IMR-90 (cell line): ENCODE measurements at regions not wholly inside any gene's neighbourhood (a gene's known extent, or its start where the extent isn't known, plus 50 kb on each side); places are given as distances from the start of the nearest gene placed in this dataset.

Experiments
- ATAC-seq: fragments of 200-7000 bp; cut with Tn5 transposase; 2 replicates; pipeline ENCODE4 v1.9.1; 2020; ENCODE audit warnings: low read depth, mild to moderate bottlenecking, moderate library complexity
- BruUV-seq: library from RNA; stranded (reverse); fragments of 400-500 nt; replicated peaks from 2 replicates; lab custom pipeline; 2021; lab: Mats Ljungman, UMichigan
- CTCF ChIA-PET: fragments of 300-600 bp; formaldehyde crosslinking; extraction: SDS; loops from one replicate; lab custom pipeline; 2021; ENCODE audit warnings: antibody characterized with exemption; lab: Yijun Ruan, JAX
- POLR2A ChIA-PET: fragments of 300-600 bp; sonication (Branson Sonifier 250); formaldehyde crosslinking; loops from one replicate; lab custom pipeline; 2022; ENCODE audit warnings: antibody characterized with exemption; ENCODE audit not compliant: unreplicated experiment; lab: Charles Lee
- DNase-seq: peaks from one replicate; pipeline ENCODE4 v3.0.0; 2013
- H2AFZ ChIP-seq: replicated peaks from 2 replicates; pipeline ENCODE3; 2013; ENCODE audit warnings: low read length, mild to moderate bottlenecking; ENCODE audit not compliant: poor library complexity
- H2AK5ac ChIP-seq: 2 replicates; pipeline ENCODE4 v1.6.1; 2013; ENCODE audit warnings: low read depth, low read length, inconsistent platforms
- H2AK9ac ChIP-seq: replicated peaks from 2 replicates; pipeline ENCODE3; 2013; ENCODE audit warnings: mild to moderate bottlenecking, low read depth, low read length, moderate library complexity; ENCODE audit not compliant: poor library complexity
- H2BK120ac ChIP-seq: 2 replicates; pipeline ENCODE4 v1.6.1; 2013; ENCODE audit warnings: low read depth, low read length, inconsistent platforms
- H2BK15ac ChIP-seq: 3 replicates; pipeline ENCODE4 v1.6.1; 2013; ENCODE audit warnings: low read depth, low read length, inconsistent platforms
- H2BK20ac ChIP-seq: 2 replicates; pipeline ENCODE4 v1.6.1; 2013; ENCODE audit warnings: low read depth, mild to moderate bottlenecking, inconsistent platforms, low read length, moderate library complexity
- H2BK5ac ChIP-seq: 2 replicates; pipeline ENCODE4 v1.6.1; 2013; ENCODE audit warnings: mild to moderate bottlenecking, low read depth, low read length, inconsistent platforms; ENCODE audit not compliant: poor library complexity, severe bottlenecking
- H3K14ac ChIP-seq: replicated peaks from 2 replicates; pipeline ENCODE4 v1.6.1; 2013; ENCODE audit warnings: low read depth, low read length, inconsistent platforms
- H3K18ac ChIP-seq: 2 replicates; pipeline ENCODE4 v1.6.1; 2013; ENCODE audit warnings: low read depth, low read length, control low read depth
- H3K23ac ChIP-seq: 2 replicates; pipeline ENCODE4 v1.6.1; 2013; ENCODE audit warnings: low read depth, low read length, inconsistent platforms
- H3K27ac ChIP-seq: 2 replicates; pipeline ENCODE4 v1.5.1; 2013; ENCODE audit warnings: mild to moderate bottlenecking, control low read depth, low read length; ENCODE audit not compliant: insufficient read depth
- H3K27me3 ChIP-seq: 2 replicates; pipeline ENCODE4 v1.6.1; 2013; ENCODE audit warnings: low read length; ENCODE audit not compliant: control insufficient read depth, insufficient read depth
- H3K36me3 ChIP-seq: 2 replicates; pipeline ENCODE4 v1.6.1; 2013; ENCODE audit warnings: low read length, mixed read lengths; ENCODE audit not compliant: control insufficient read depth, insufficient read depth
- H3K4ac ChIP-seq: 2 replicates; pipeline ENCODE4 v1.6.1; 2013; ENCODE audit warnings: low read depth, low read length, inconsistent platforms
- H3K4me1 ChIP-seq: 2 replicates; pipeline ENCODE4 v1.6.1; 2013; ENCODE audit warnings: low read length, mixed read lengths; ENCODE audit not compliant: control insufficient read depth, insufficient read depth
- H3K4me2 ChIP-seq: 2 replicates; pipeline ENCODE4 v1.6.1; 2013; ENCODE audit warnings: low read depth, mild to moderate bottlenecking, control low read depth, low read length, moderate library complexity
- H3K4me3 ChIP-seq: 2 replicates; pipeline ENCODE4 v1.5.1; 2013; ENCODE audit warnings: low read depth, mild to moderate bottlenecking, control low read depth, low read length, moderate library complexity; ENCODE audit not compliant: insufficient read depth
- H3K56ac ChIP-seq: 2 replicates; pipeline ENCODE4 v1.6.1; 2013; ENCODE audit warnings: low read length, inconsistent platforms; ENCODE audit not compliant: insufficient read depth; ENCODE audit errors: extremely low read depth
- H3K79me1 ChIP-seq, 2 experiments: 2 replicates each; pipeline ENCODE4 v1.6.1; 2013; ENCODE audit warnings: low read length in 2 of 2, inconsistent platforms in 1 of 2, low read depth in 1 of 2
- H3K9ac ChIP-seq: 2 replicates; pipeline ENCODE4 v1.6.1; 2013; ENCODE audit warnings: low read depth, low read length, control low read depth
- H3K9me1 ChIP-seq: 2 replicates; pipeline ENCODE4 v1.6.1; 2013; ENCODE audit warnings: low read length, inconsistent platforms; ENCODE audit not compliant: insufficient read depth
- H3K9me3 ChIP-seq: 2 replicates; pipeline ENCODE4 v1.6.1; 2013; ENCODE audit warnings: low read length; ENCODE audit not compliant: control insufficient read depth, insufficient read depth
- H4K20me1 ChIP-seq: 2 replicates; pipeline ENCODE4 v1.6.1; 2013; ENCODE audit warnings: low read length, inconsistent platforms; ENCODE audit not compliant: insufficient read depth
- H4K5ac ChIP-seq: 2 replicates; pipeline ENCODE4 v1.6.1; 2013; ENCODE audit warnings: mild to moderate bottlenecking, low read depth, low read length, control low read depth
- H4K8ac ChIP-seq, 2 experiments: 2 replicates each; pipeline ENCODE4 v1.6.1; 2013; ENCODE audit warnings: low read depth in 2 of 2, low read length in 2 of 2, control low read depth in 1 of 2, inconsistent platforms in 1 of 2
- H4K91ac ChIP-seq: 2 replicates; pipeline ENCODE4 v1.6.1; 2013; ENCODE audit warnings: low read depth, low read length, inconsistent platforms; ENCODE audit not compliant: insufficient read depth
- CEBPB ChIP-seq: IDR thresholded peaks from 2 replicates; pipeline ENCODE4 v1.6.1; 2012; ENCODE audit warnings: low read depth, low read length, improper control_type of control experiment
- MAFK ChIP-seq: IDR thresholded peaks from 2 replicates; pipeline ENCODE4 v1.6.1; 2012; ENCODE audit warnings: low read depth, low read length, improper control_type of control experiment
- WGBS, 2 experiments: methylation state at CpG; one replicate each; pipeline versions ENCODE4 v1.1.5 to v1.1.7; 2013; ENCODE audit warnings: missing lambda C conversion rate in 2 of 2; ENCODE audit not compliant: insufficient read length in 1 of 2; ENCODE audit errors: extremely low coverage in 2 of 2; 5-methylcytosine and 5-hydroxymethylcytosine counted together
- dilution Hi-C: fragments of 300-500 bp; cut with HindIII; formaldehyde crosslinking; loops from one replicate; pipeline ENCODE4 v1.14.3; 2018; ENCODE audit warnings: low sequenced_read_pairs; ENCODE audit not compliant: unreplicated experiment
- in situ Hi-C: fragments of 300-500 bp; cut with MboI; formaldehyde crosslinking; loops from 3 replicates; pipeline ENCODE4 v1.14.3; 2019; ENCODE audit warnings: low sequenced_read_pairs, inconsistent platforms, mixed read lengths
- intact Hi-C: fragments of 100-400 bp; cut with micrococcal nuclease; formaldehyde crosslinking; loops from 2 replicates; pipeline ENCODE4 v1.10.0; 2022

- Histone ChIP-seq H3K27me3 (no peaks in the 10 kb centered on the region), H3K18ac (peak overlapping the region; percentile 91; the same call in 1 of the 2 replicates), H2AK5ac (0 out of 2 replicates have a peak overlapping the region, but pooled peaks have one; percentile 39), H4K5ac (peak overlapping the region; percentile 76; the same call in 1 of the 2 replicates), H3K27ac (no peak overlapping the region), H4K8ac (peak overlapping the region in 1 of 2 experiments; percentile 56; a peak in 2 of 4 replicates), H3K9ac (no peak overlapping the region), H2AFZ (no peak overlapping the region), H3K9me1 (peaks cover 3% of the 10 kb centered on the region; the same call in 1 of the 2 replicates), H3K79me1 (no peaks in the 10 kb centered on the region), H2BK120ac (peak overlapping the region; percentile 73), H3K14ac (peak overlapping the region; percentile 55; the same call in 1 of the 2 replicates), H2BK5ac (peak overlapping the region; percentile 81), H3K4me1 (peaks cover 8% of the 10 kb centered on the region; the same call in 1 of the 2 replicates), H3K36me3 (no peaks in the 10 kb centered on the region), H2AK9ac (no peak overlapping the region), H3K56ac (no peak overlapping the region), H4K20me1 (no peaks in the 10 kb centered on the region), H3K9me3 (no peaks in the 10 kb centered on the region), H3K23ac (0 out of 2 replicates have a peak overlapping the region, but pooled peaks have one; percentile 38), H2BK15ac (0 out of 3 replicates have a peak overlapping the region, but pooled peaks have one; percentile 75), H3K4ac (peak overlapping the region; percentile 41; the same call in 1 of the 2 replicates), H3K4me3 (no peak overlapping the region), H3K4me2 (no peak overlapping the region), H4K91ac (no peak overlapping the region), H2BK20ac (peak overlapping the region; percentile 82; the same call in 1 of the 2 replicates)
- intact Hi-C loops, result loop anchor here (10.0 kb wide), 1 partner anchor 450 kb away; no protein-coding TSS in a partner anchor
- in situ Hi-C loops, result no loop called here
- peak; percentile 74 for DNase-seq
- WGBS, 2 experiments, result no CpG with 5 or more reads among the region's 4 CpGs
- peak; percentile 74 for ATAC-seq
- dilution Hi-C loops, result no loop called here
- POLR2A ChIA-PET, result no interaction called here
- CTCF ChIA-PET, result interaction anchor here (1.1 kb wide), 1 partner anchor 819 kb away, joined by 5 read pairs; no protein-coding TSS in a partner anchor
- BruUV-seq, result no TSS peak
- TF ChIP-seq CEBPB (no peak), MAFK (peak; percentile 66)
Observed at GRCh38 chr6:121584586-121585369, 149.3 kb downstream of the GJA1 start.
